ENCODE measurements at regions not wholly inside any gene's neighbourhood (a gene's known extent, or its start where the extent isn't known, plus 50 kb on each side); places are given as distances from the start of the nearest gene placed in this dataset.

- Mint-ChIP-seq H3K9me3 (peaks cover 12% of the 10 kb centered on the region), H3K4me3 (no peak overlapping the region), H3K4me1 (ENCODE audit: low read depth) (no peaks in the 10 kb centered on the region), H3K27ac (no peak overlapping the region), H3K27me3 (no peaks in the 10 kb centered on the region), H3K36me3 (ENCODE audit: low read depth) (no peaks in the 10 kb centered on the region)
- intact Hi-C loops (cut with micrococcal nuclease), result no loop called here
- TF ChIP-seq, protein P1, sequence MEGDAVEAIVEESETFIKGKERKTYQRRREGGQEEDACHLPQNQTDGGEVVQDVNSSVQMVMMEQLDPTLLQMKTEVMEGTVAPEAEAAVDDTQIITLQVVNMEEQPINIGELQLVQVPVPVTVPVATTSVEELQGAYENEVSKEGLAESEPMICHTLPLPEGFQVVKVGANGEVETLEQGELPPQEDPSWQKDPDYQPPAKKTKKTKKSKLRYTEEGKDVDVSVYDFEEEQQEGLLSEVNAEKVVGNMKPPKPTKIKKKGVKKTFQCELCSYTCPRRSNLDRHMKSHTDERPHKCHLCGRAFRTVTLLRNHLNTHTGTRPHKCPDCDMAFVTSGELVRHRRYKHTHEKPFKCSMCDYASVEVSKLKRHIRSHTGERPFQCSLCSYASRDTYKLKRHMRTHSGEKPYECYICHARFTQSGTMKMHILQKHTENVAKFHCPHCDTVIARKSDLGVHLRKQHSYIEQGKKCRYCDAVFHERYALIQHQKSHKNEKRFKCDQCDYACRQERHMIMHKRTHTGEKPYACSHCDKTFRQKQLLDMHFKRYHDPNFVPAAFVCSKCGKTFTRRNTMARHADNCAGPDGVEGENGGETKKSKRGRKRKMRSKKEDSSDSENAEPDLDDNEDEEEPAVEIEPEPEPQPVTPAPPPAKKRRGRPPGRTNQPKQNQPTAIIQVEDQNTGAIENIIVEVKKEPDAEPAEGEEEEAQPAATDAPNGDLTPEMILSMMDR (IDR thresholded peaks at IDR 0.05), result no peak
- ChIA-PET POLR2A (no interaction called here), CTCF (no interaction called here)
- DNase-seq (no peak), ATAC-seq (no peak)
Observed at GRCh38 chr14:27370775-27371174, 772.9 kb upstream of the NOVA1 start.

DNA sequence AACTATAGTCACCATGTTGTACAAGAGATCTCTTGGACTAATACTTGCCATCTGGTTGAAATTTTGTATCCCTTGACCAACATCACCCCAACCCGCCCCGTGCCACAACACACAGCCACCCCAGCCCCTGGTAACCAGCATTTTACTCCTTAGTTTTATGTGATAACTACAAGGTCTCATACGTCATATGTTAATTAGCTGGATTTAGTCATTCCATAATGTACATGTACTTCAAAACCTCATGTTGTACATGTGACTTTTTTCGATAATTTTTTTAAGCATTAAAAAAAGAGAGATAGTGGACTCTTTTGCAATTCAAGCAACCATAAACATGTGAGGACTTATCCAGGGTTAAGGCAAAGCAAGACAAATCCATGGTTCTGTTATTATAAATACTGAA, 773.4 kb upstream of the NOVA1 start:
- Mint-ChIP-seq H3K4me3 (no peak overlapping the region), H3K27ac (no peak overlapping the region), H3K36me3 (ENCODE audit: low read depth) (no peaks in the 10 kb centered on the region), H3K9me3 (peaks cover 11% of the 10 kb centered on the region), H3K4me1 (ENCODE audit: low read depth) (no peaks in the 10 kb centered on the region), H3K27me3 (no peaks in the 10 kb centered on the region)
- CTCF ChIA-PET, result no interaction called here
- DNase-seq (no peak), ATAC-seq (no peak)
- intact Hi-C loops (cut with micrococcal nuclease), result no loop called here
- POLR2A ChIA-PET, result no interaction called here
- TF ChIP-seq, protein P1 (IDR thresholded peaks at IDR 0.05), result no peak

DNA sequence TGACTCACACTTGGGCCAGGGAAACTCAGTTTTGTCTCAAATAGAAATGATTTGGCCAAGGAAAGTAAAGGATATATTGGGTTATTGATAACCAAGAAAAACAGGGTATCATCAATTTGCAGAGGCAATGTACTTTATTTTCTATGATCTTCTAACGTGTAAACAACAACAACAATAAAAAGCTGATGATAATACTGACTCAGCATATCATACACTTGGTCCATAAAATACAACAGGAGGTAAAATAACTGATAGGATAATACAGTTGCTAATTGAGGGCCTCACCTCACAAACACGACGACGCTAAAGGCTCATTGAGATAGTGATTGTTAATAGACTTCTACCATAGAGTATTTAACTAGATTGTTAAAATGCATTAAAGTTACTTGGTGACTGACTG, 774.0 kb upstream of the NOVA1 start:
- H3K27ac Mint-ChIP-seq, result no peak overlapping the region
- POLR2A ChIA-PET, result no interaction called here
- DNase-seq (no peak), ATAC-seq (no peak)
- H3K4me3 Mint-ChIP-seq, result no peak overlapping the region
- no peaks in the 10 kb centered on the region for H3K36me3 Mint-ChIP-seq (ENCODE audit: low read depth)
- intact Hi-C loops (cut with micrococcal nuclease), result no loop called here
- H3K9me3 Mint-ChIP-seq, result peaks cover 13% of the 10 kb centered on the region
- TF ChIP-seq, protein P1 (IDR thresholded peaks at IDR 0.05), result no peak
- CTCF ChIA-PET, result no interaction called here
- no peaks in the 10 kb centered on the region for H3K4me1 Mint-ChIP-seq (ENCODE audit: low read depth)
- no peaks in the 10 kb centered on the region for H3K27me3 Mint-ChIP-seq

DNA sequence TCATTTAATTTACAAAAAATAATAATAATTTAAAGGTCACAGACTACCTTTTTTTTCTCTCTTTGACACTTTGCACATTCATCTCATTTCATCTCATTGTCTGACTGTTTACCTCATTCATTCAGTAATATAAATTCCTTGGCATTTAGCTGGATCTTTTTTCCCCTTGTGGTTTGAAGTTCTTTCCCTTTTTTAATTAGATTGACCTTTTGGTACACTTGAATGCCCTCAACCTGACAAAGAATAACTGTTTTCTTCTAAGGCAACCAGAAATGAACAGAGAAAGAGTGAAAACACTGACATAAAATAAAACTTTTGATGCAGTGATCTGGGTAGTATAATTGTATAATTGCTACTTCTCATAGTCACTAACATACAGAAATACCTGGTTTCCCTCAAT, 774.9 kb upstream of the NOVA1 start:
- CTCF ChIA-PET, result no interaction called here
- Mint-ChIP-seq H3K27me3 (no peaks in the 10 kb centered on the region), H3K9me3 (peaks cover 20% of the 10 kb centered on the region), H3K4me1 (ENCODE audit: low read depth) (no peaks in the 10 kb centered on the region), H3K4me3 (no peak overlapping the region), H3K27ac (no peak overlapping the region), H3K36me3 (ENCODE audit: low read depth) (no peaks in the 10 kb centered on the region)
- intact Hi-C loops (cut with micrococcal nuclease), result no loop called here
- ATAC-seq, result no peak
- TF ChIP-seq, protein P1 (IDR thresholded peaks at IDR 0.05), result no peak
- no peak for DNase-seq
- POLR2A ChIA-PET, result no interaction called here

DNA sequence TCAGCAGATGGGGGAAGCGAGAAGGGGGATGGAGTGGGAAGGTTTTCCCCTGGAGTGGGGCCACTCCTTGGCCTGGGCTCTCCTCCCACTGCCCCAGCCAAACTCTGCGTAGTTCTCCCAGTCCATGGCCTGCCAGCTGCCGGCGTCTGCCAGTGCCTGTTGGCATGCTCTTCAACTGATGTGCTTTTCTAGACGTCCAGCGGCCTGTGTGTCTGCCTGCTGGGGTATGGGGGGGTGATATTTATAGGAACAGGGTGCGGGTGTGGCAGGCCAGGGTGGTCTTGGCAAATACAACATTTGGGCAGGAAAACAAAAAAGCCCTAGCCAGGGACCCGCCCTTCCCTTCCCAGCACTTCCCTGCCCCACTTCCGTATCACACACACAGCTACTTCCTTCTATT, 786.3 kb upstream of the NOVA1 start:
- no peaks in the 10 kb centered on the region for H3K27me3 Mint-ChIP-seq
- ChIA-PET POLR2A (no interaction called here), CTCF (no interaction called here)
- TF ChIP-seq, protein P1 (IDR thresholded peaks at IDR 0.05), result no peak
- no peak overlapping the region for H3K4me3 Mint-ChIP-seq
- no peak for DNase-seq
- ATAC-seq, result no peak
- no peaks in the 10 kb centered on the region for H3K36me3 Mint-ChIP-seq (ENCODE audit: low read depth)
- H3K27ac Mint-ChIP-seq, result no peak overlapping the region
- peaks cover 19% of the 10 kb centered on the region for H3K9me3 Mint-ChIP-seq
- intact Hi-C loops (cut with micrococcal nuclease), result no loop called here
- no peaks in the 10 kb centered on the region for H3K4me1 Mint-ChIP-seq (ENCODE audit: low read depth)

Data from activated CD8-positive, alpha-beta T cell treated with anti-CD3 and anti-CD28 coated beads for 36 hours (primary cell).